ENCODE measurements at regions not wholly inside any gene's neighbourhood (a gene's known extent, or its start where the extent isn't known, plus 50 kb on each side); places are given as distances from the start of the nearest gene placed in this dataset.

GRCh38 chr3:87336761-87337160 is 60.4 kb upstream of the POU1F1 start (continued):
- no peak for TF ChIP-seq AFF4 (CRISPR knock-in tag; IDR thresholded peaks at IDR 0.05; ENCODE audit: borderline replicate concordance)
- no peak for TF ChIP-seq GRHL2 (CRISPR knock-in tag; IDR thresholded peaks at IDR 0.05; ENCODE audit: insufficient replicate concordance, severe bottlenecking)
- TF ChIP-seq ATF3 (CRISPR knock-in tag; conservative IDR thresholded peaks at IDR 0.05), result no peak
- TF ChIP-seq GABPB1 (CRISPR knock-in tag; IDR thresholded peaks at IDR 0.05), result no peak
- TF ChIP-seq SMAD3 (CRISPR knock-in tag; IDR thresholded peaks at IDR 0.05; ENCODE audit: borderline replicate concordance), result no peak
- no peak for TF ChIP-seq ARID4B (CRISPR knock-in tag; IDR thresholded peaks at IDR 0.05; ENCODE audit: borderline replicate concordance)
- no peak for TF ChIP-seq MXD4 (CRISPR knock-in tag; IDR thresholded peaks at IDR 0.05; ENCODE audit: borderline replicate concordance)
- TF ChIP-seq ZNF423 (CRISPR knock-in tag; IDR thresholded peaks at IDR 0.05), result no peak
- TF ChIP-seq, protein P1, sequence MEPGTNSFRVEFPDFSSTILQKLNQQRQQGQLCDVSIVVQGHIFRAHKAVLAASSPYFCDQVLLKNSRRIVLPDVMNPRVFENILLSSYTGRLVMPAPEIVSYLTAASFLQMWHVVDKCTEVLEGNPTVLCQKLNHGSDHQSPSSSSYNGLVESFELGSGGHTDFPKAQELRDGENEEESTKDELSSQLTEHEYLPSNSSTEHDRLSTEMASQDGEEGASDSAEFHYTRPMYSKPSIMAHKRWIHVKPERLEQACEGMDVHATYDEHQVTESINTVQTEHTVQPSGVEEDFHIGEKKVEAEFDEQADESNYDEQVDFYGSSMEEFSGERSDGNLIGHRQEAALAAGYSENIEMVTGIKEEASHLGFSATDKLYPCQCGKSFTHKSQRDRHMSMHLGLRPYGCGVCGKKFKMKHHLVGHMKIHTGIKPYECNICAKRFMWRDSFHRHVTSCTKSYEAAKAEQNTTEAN (CRISPR knock-in tag; IDR thresholded peaks at IDR 0.05), result no peak
- no peak for TF ChIP-seq FOXK1 (CRISPR knock-in tag; IDR thresholded peaks at IDR 0.05)

DNA sequence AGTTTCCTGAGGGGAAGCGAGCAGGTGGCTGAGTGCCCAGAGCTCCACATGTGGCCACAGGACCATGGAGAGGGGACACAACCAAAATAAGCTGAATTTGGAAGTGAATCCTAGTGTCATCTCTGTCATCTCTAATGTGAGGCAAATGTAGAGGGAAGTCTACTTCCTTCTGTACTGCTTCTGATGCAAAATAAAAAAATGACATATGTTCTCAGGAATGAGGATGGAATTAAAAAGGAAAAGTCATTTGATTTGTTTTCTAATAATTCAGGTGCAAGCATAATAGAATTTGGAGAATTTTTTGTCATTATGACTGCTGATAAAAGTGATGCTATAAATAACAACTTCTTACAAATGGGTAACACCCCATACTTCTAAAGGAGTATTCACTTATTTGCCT is 59.5 kb upstream of the POU1F1 start:
- ATAC-seq (no peak), DNase-seq (ENCODE audit: low spot score) (no peak)
- Mint-ChIP-seq H3K4me3 (no peak overlapping the region), H3K27ac (no peak overlapping the region), H3K9me3 (peaks cover 10% of the 10 kb centered on the region), H3K4me1 (0 out of 2 replicates have a peak, but pooled peaks cover 3% of the 10 kb centered on the region), H3K36me3 (no peaks in the 10 kb centered on the region), H3K27me3 (ENCODE audit: low read depth) (no peaks in the 10 kb centered on the region)
- ChIA-PET CTCF (interaction anchor here (1.3 kb wide), 1 partner anchor 15 kb away, joined by 4 read pairs; no protein-coding TSS in a partner anchor), POLR2A (no interaction called here)
- TF ChIP-seq, protein P2, sequence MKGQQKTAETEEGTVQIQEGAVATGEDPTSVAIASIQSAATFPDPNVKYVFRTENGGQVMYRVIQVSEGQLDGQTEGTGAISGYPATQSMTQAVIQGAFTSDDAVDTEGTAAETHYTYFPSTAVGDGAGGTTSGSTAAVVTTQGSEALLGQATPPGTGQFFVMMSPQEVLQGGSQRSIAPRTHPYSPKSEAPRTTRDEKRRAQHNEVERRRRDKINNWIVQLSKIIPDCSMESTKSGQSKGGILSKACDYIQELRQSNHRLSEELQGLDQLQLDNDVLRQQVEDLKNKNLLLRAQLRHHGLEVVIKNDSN (CRISPR knock-in tag; IDR thresholded peaks at IDR 0.05), result no peak
- TF ChIP-seq RORB (CRISPR knock-in tag; IDR thresholded peaks at IDR 0.05) (no peak), TP53 (CRISPR knock-in tag; IDR thresholded peaks at IDR 0.05) (no peak), NFATC4 (CRISPR knock-in tag; IDR thresholded peaks at IDR 0.05) (no peak), ZNF396 (CRISPR knock-in tag; IDR thresholded peaks at IDR 0.05; ENCODE audit: borderline replicate concordance) (no peak), SP1 (CRISPR knock-in tag; conservative IDR thresholded peaks at IDR 0.05) (no peak), ZNF263 (CRISPR knock-in tag; IDR thresholded peaks at IDR 0.05; ENCODE audit: low read depth) (no peak), MXD4 (CRISPR knock-in tag; IDR thresholded peaks at IDR 0.05; ENCODE audit: borderline replicate concordance) (no peak)
- TF ChIP-seq, protein P3, sequence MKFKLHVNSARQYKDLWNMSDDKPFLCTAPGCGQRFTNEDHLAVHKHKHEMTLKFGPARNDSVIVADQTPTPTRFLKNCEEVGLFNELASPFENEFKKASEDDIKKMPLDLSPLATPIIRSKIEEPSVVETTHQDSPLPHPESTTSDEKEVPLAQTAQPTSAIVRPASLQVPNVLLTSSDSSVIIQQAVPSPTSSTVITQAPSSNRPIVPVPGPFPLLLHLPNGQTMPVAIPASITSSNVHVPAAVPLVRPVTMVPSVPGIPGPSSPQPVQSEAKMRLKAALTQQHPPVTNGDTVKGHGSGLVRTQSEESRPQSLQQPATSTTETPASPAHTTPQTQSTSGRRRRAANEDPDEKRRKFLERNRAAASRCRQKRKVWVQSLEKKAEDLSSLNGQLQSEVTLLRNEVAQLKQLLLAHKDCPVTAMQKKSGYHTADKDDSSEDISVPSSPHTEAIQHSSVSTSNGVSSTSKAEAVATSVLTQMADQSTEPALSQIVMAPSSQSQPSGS (CRISPR knock-in tag; IDR thresholded peaks at IDR 0.05; ENCODE audit: borderline replicate concordance, low read depth), result no peak
- TF ChIP-seq, protein P4, sequence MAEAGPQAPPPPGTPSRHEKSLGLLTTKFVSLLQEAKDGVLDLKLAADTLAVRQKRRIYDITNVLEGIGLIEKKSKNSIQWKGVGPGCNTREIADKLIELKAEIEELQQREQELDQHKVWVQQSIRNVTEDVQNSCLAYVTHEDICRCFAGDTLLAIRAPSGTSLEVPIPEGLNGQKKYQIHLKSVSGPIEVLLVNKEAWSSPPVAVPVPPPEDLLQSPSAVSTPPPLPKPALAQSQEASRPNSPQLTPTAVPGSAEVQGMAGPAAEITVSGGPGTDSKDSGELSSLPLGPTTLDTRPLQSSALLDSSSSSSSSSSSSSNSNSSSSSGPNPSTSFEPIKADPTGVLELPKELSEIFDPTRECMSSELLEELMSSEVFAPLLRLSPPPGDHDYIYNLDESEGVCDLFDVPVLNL (CRISPR knock-in tag; IDR thresholded peaks at IDR 0.05; ENCODE audit: borderline replicate concordance, low read depth), result no peak
- TF ChIP-seq, protein P5, sequence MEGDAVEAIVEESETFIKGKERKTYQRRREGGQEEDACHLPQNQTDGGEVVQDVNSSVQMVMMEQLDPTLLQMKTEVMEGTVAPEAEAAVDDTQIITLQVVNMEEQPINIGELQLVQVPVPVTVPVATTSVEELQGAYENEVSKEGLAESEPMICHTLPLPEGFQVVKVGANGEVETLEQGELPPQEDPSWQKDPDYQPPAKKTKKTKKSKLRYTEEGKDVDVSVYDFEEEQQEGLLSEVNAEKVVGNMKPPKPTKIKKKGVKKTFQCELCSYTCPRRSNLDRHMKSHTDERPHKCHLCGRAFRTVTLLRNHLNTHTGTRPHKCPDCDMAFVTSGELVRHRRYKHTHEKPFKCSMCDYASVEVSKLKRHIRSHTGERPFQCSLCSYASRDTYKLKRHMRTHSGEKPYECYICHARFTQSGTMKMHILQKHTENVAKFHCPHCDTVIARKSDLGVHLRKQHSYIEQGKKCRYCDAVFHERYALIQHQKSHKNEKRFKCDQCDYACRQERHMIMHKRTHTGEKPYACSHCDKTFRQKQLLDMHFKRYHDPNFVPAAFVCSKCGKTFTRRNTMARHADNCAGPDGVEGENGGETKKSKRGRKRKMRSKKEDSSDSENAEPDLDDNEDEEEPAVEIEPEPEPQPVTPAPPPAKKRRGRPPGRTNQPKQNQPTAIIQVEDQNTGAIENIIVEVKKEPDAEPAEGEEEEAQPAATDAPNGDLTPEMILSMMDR (IDR thresholded peaks at IDR 0.05), result no peak
